ENCODE measurements at regions not wholly inside any gene's neighbourhood (a gene's known extent, or its start where the extent isn't known, plus 50 kb on each side); places are given as distances from the start of the nearest gene placed in this dataset.

- TF ChIP-seq YY1 (IDR thresholded peaks at IDR 0.05; ENCODE audit: low read depth, low read length) (no peak), CBX5 (IDR thresholded peaks at IDR 0.05; ENCODE audit: low read depth, low read length) (no peak), POLR2AphosphoS5 (IDR thresholded peaks at IDR 0.05; ENCODE audit: low read depth, low read length) (no peak), CTCF (IDR thresholded peaks at IDR 0.05; ENCODE audit: control extremely low read depth in 1 of 3, insufficient read depth in 1 of 3, low read depth in 1 of 3, low read length in 3 of 3) (no peak), CHD2 (IDR thresholded peaks at IDR 0.05; ENCODE audit: low read length) (no peak), SIN3A (conservative IDR thresholded peaks at IDR 0.05 in 1 of 2, IDR thresholded peaks at IDR 0.05 in 1 of 2; ENCODE audit: low read depth in 1 of 2, low read length in 2 of 2) (no peak)
Measured at GRCh38 chr7:53113424-53113823, 78.0 kb downstream of the POM121L12 start.

Data from H1 (cell line).